Activated CD4-positive, CD25-positive, alpha-beta regulatory T cell treated with anti-CD3 and anti-CD28 coated beads, Interleukin-2, amount 50 U/mL, for 24 hours (primary cell): ENCODE measurements at regions not wholly inside any gene's neighbourhood (a gene's known extent, or its start where the extent isn't known, plus 50 kb on each side); places are given as distances from the start of the nearest gene placed in this dataset.

Experiments
- ATAC-seq, 2 donors: fragments of 150-1000 bp; cut with Tn5 transposase; one replicate each; pipeline ENCODE4 v1.10.0; 2021; ENCODE audit warnings: mild to moderate bottlenecking in 1 of 2, moderate library complexity in 1 of 2

GRCh38 chr7:39892361-39892760, 57.7 kb upstream of the CDK13 start:
- no peak for ATAC-seq

DNA sequence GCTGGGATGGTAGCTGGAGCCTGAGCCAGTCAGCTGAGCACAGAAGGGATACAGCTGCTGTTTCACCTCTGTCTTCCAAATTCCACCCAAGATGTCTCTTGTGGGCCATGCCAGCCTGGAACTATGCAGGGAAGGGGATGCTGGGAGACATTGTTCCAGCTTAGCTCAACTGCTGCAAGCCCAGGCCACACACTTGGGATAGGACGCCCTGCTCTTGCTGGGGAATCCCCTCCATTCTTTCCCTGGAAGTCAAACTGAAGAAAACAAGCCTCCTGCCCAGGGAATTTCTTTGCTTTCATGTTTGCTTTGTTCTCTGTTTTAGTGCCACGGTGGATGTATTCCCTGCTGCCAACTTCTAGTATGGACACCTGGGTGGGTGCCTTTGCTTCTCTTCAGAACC, 55.2 kb upstream of the CDK13 start:
- no peak for ATAC-seq

DNA sequence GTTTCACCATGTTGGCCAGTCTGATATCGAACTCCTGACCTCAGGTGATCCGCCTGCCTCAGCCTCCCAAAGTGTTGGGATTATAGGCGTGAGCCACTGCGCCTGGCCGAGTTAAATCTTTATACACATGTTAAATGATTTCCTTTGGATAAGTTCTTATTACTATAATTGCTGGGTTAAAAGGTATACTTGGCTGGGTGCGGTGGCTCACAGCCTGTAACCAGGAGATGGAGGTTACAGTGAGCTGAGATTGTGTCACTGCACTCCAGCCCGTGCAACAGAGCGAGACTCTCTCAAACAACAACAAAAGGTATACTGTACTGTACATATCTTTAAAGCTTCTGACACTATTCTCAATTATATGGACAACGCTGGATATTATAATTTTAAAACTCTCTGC, 53.2 kb upstream of the CDK13 start:
- ATAC-seq: no peak

- no peak for ATAC-seq
These were observed 51.2 kb upstream of the CDK13 start for GRCh38 chr7:39898867-39899266.
